Endothelial cell of umbilical vein (primary cell): ENCODE measurements at regions not wholly inside any gene's neighbourhood (a gene's known extent, or its start where the extent isn't known, plus 50 kb on each side); places are given as distances from the start of the nearest gene placed in this dataset.

Experiments used
- BruUV-seq: library from RNA; stranded (reverse); fragments of 400-500 nt; replicated peaks from 2 replicates; lab custom pipeline; 2021; lab: Mats Ljungman, UMichigan
- CTCF ChIA-PET: fragments of 300-600, 350-600 bp; sonication (Branson Sonifier 250); formaldehyde crosslinking; loops from one replicate; lab custom pipeline; 2021; ENCODE audit warnings: antibody characterized with exemption, inconsistent platforms; lab: Charles Lee
- POLR2A ChIA-PET: fragments of 300-600, 350-600 bp; sonication (Branson Sonifier 250); formaldehyde crosslinking; loops from one replicate; lab custom pipeline; 2021; ENCODE audit warnings: antibody characterized with exemption, inconsistent platforms; lab: Charles Lee
- DNase-seq: peaks from one replicate; pipeline ENCODE4 v3.0.0-alpha.2; 2011; ENCODE audit warnings: low read depth, low spot score
- FAIRE-seq: peaks from 2 replicates; lab custom pipeline; 2011; peaks lifted over from hg19 to GRCh38; lab: Jason Lieb, UNC
- H2AFZ ChIP-seq: 2 replicates; pipeline ENCODE4 v1.6.0; 2012; ENCODE audit warnings: low read depth, low read length, control low read depth, inconsistent platforms
- H3K27ac ChIP-seq: 2 replicates; pipeline ENCODE4 v1.5.1; 2011; ENCODE audit warnings: low read depth, mild to moderate bottlenecking, control low read depth, low read length, moderate library complexity; ENCODE audit not compliant: insufficient read depth
- H3K27me3 ChIP-seq, 2 experiments: 2 replicates each; pipeline versions ENCODE4 v1.6.0 to v1.6.1; 2011; ENCODE audit warnings: low read length in 2 of 2, mixed read lengths in 1 of 2; ENCODE audit not compliant: control insufficient read depth in 2 of 2, insufficient read depth in 2 of 2
- H3K36me3 ChIP-seq, 2 experiments: 2 replicates in 1 of 2; 3 replicates in 1 of 2; pipeline ENCODE4 v1.5.1; 2011; ENCODE audit warnings: low read length in 2 of 2, mild to moderate bottlenecking in 1 of 2, moderate library complexity in 1 of 2; ENCODE audit not compliant: control insufficient read depth in 2 of 2, insufficient read depth in 2 of 2; ENCODE audit errors: extremely low read depth in 1 of 2
- H3K4me1 ChIP-seq: 3 replicates; pipeline ENCODE4 v1.5.1; 2011; ENCODE audit warnings: mild to moderate bottlenecking, low read length; ENCODE audit not compliant: control insufficient read depth, insufficient read depth; ENCODE audit errors: extremely low read depth
- H3K4me2 ChIP-seq: 2 replicates; pipeline ENCODE4 v1.6.1; 2011; ENCODE audit warnings: low read length, control low read depth, mixed read lengths; ENCODE audit not compliant: insufficient read depth
- H3K4me3 ChIP-seq, 3 experiments: fragments of 200-600 bp in 1 of 3; sonication (generic), shearing (Covaris generic) in 1 of 3; replicated peaks in 1 of 3; 2 replicates each; pipeline ENCODE4 v1.5.1; 2011 to 2016; ENCODE audit warnings: control low read depth in 3 of 3, low read length in 3 of 3, mild to moderate bottlenecking in 2 of 3, inconsistent platforms in 1 of 3, low read depth in 1 of 3, moderate library complexity in 1 of 3; ENCODE audit not compliant: insufficient read depth in 1 of 3
- H3K79me2 ChIP-seq: 2 replicates; pipeline ENCODE4 v1.6.0; 2012; ENCODE audit warnings: low read length, inconsistent platforms; ENCODE audit not compliant: control insufficient read depth, insufficient read depth
- H3K9ac ChIP-seq: replicated peaks from 2 replicates; pipeline ENCODE3; 2011; ENCODE audit warnings: low read length, control low read depth; ENCODE audit not compliant: insufficient read depth; ENCODE audit errors: extremely low read depth
- H3K9me1 ChIP-seq: replicated peaks from 3 replicates; pipeline ENCODE4 v1.6.0; 2011; ENCODE audit warnings: mild to moderate bottlenecking, low read length; ENCODE audit not compliant: control insufficient read depth, insufficient read depth; ENCODE audit errors: extremely low read depth
- H3K9me3 ChIP-seq: replicated peaks from 2 replicates; pipeline ENCODE4 v1.5.1; 2012; ENCODE audit warnings: low read length, inconsistent platforms; ENCODE audit not compliant: control insufficient read depth, insufficient read depth
- H4K20me1 ChIP-seq: replicated peaks from 2 replicates; pipeline ENCODE3; 2011; ENCODE audit warnings: mild to moderate bottlenecking, low read length; ENCODE audit not compliant: control insufficient read depth, insufficient read depth; ENCODE audit errors: extremely low read depth
- EZH2 ChIP-seq: IDR thresholded peaks from 2 replicates; pipeline ENCODE4 v1.6.1; 2012; ENCODE audit warnings: borderline replicate concordance, low read depth, mild to moderate bottlenecking, moderate library complexity, low read length, inconsistent platforms; ENCODE audit not compliant: severe bottlenecking
- FOS ChIP-seq: IDR thresholded peaks from 2 replicates; pipeline ENCODE4 v1.6.1; 2011; ENCODE audit warnings: mild to moderate bottlenecking, low read length, moderate library complexity, borderline replicate concordance; ENCODE audit not compliant: insufficient read depth
- GATA2 ChIP-seq: IDR thresholded peaks from 2 replicates; pipeline ENCODE4 v1.7.0; 2011; ENCODE audit warnings: low read depth, mild to moderate bottlenecking, moderate library complexity, mixed read lengths, low read length; ENCODE audit not compliant: insufficient read length, insufficient read depth
- JUN ChIP-seq: IDR thresholded peaks from 2 replicates; pipeline ENCODE4 v1.6.1; 2011; ENCODE audit warnings: borderline replicate concordance, low read depth; ENCODE audit not compliant: insufficient read length, insufficient read depth
- MYC ChIP-seq: IDR thresholded peaks from one replicate; pipeline ENCODE4 v1.6.1; 2011; ENCODE audit warnings: mild to moderate bottlenecking, low read depth, low read length
- POLR2A ChIP-seq: IDR thresholded peaks from 2 replicates; pipeline ENCODE4 v1.6.1; 2012; ENCODE audit warnings: low read depth, mild to moderate bottlenecking, control low read depth, low read length
- POLR2AphosphoS5 ChIP-seq: IDR thresholded peaks from 2 replicates; pipeline ENCODE4 v1.6.1; 2012; ENCODE audit warnings: low read depth, mild to moderate bottlenecking, control low read depth, low read length, moderate library complexity; ENCODE audit not compliant: insufficient read depth
- dilution Hi-C: fragments of 300-500 bp; cut with MboI; formaldehyde crosslinking; loops from one replicate; pipeline ENCODE4 v1.15.0; 2019; ENCODE audit warnings: low sequenced_read_pairs; ENCODE audit not compliant: extremely low pct_ligation_motif_present
- intact Hi-C: fragments of 100-400 bp; cut with micrococcal nuclease; formaldehyde crosslinking; loops from one replicate; pipeline ENCODE4 v1.10.0; 2022
- TF ChIP-seq, protein P1 (sequence below), 2 donors: IDR thresholded peaks; 1 replicate in 1 of 2; 2 replicates in 1 of 2; pipeline ENCODE4 v1.5.1; 2011; ENCODE audit warnings: low read length in 2 of 2, mild to moderate bottlenecking in 2 of 2, moderate library complexity in 2 of 2, control low read depth in 1 of 2, inconsistent platforms in 1 of 2, low read depth in 1 of 2; ENCODE audit not compliant: insufficient read depth in 1 of 2; ENCODE audit errors: extremely low read depth in 1 of 2
- TF ChIP-seq, protein P2 (sequence below): IDR thresholded peaks from 2 replicates; pipeline ENCODE4 v1.6.1; 2011; ENCODE audit not compliant: insufficient read depth, insufficient read length

DNA sequence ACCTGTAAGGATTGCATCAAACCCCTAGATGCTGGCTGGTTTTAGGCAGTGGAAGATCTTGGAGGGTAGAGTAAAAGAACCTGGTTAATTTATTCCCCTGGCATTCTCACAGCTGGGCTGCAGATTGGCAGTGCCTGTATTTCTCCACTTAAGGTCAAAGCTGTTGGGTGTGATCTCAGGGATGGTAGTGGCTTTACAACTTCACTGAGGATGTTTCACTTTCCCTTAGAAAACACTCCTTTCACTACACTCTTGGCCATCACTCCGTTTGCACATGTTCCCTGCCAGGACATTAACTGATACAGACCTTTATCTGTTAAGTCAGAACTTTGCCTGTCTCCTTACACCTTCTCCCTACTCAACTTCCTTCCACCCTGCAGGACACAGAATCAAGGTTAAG lies 779.1 kb upstream of the SEMA6D start:
- ChIA-PET POLR2A (no interaction called here), CTCF (no interaction called here)
- Histone ChIP-seq H4K20me1 (no peaks in the 10 kb centered on the region), H3K9ac (no peak overlapping the region), H3K79me2 (no peaks in the 10 kb centered on the region), H3K9me1 (no peaks in the 10 kb centered on the region), H3K27ac (no peak overlapping the region), H3K4me1 (no peaks in the 10 kb centered on the region), H3K9me3 (no peaks in the 10 kb centered on the region), H3K36me3 (no peaks in the 10 kb centered on the region), H2AFZ (no peak overlapping the region), H3K27me3 (no peaks in the 10 kb centered on the region), H3K4me2 (no peak overlapping the region), H3K4me3 (no peak overlapping the region)
- dilution Hi-C loops, result no loop called here
- BruUV-seq, result no TSS peak
- no peak for FAIRE-seq
- TF ChIP-seq POLR2A, result no peak
- no peak for TF ChIP-seq GATA2
- no peak for TF ChIP-seq JUN
- no peak for DNase-seq
- intact Hi-C loops, result no loop called here

DNA sequence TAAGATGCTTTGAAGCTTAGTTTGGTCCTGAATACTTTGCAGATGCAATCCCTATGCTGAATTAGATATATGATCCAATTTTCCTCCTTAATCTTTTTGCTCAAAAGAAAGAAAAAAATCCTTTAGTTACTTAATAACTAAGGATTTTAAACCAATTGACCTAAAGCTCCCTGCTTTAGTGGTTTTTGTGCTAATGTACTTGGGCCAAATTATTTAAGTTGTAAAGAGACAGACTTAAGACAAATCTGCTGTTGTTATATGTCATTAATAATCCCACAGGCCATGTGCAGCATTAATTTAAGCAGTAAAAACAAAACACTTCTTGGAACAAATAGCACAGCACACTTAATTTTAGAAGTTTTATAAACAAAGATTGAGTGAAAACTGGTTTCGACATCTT lies 776.1 kb upstream of the SEMA6D start:
- dilution Hi-C loops (no loop called here), intact Hi-C loops (no loop called here)
- Histone ChIP-seq H3K27me3 (no peaks in the 10 kb centered on the region), H3K27ac (no peak overlapping the region), H3K9me3 (no peaks in the 10 kb centered on the region), H3K9ac (no peak overlapping the region), H4K20me1 (no peaks in the 10 kb centered on the region), H3K36me3 (no peaks in the 10 kb centered on the region), H3K79me2 (no peaks in the 10 kb centered on the region), H2AFZ (no peak overlapping the region), H3K9me1 (no peaks in the 10 kb centered on the region), H3K4me3 (no peak overlapping the region), H3K4me2 (no peak overlapping the region), H3K4me1 (no peaks in the 10 kb centered on the region)
- BruUV-seq, result no TSS peak
- ChIA-PET POLR2A (no interaction called here), CTCF (no interaction called here)
- no peak for DNase-seq
- no peak for FAIRE-seq
- TF ChIP-seq, protein P1, sequence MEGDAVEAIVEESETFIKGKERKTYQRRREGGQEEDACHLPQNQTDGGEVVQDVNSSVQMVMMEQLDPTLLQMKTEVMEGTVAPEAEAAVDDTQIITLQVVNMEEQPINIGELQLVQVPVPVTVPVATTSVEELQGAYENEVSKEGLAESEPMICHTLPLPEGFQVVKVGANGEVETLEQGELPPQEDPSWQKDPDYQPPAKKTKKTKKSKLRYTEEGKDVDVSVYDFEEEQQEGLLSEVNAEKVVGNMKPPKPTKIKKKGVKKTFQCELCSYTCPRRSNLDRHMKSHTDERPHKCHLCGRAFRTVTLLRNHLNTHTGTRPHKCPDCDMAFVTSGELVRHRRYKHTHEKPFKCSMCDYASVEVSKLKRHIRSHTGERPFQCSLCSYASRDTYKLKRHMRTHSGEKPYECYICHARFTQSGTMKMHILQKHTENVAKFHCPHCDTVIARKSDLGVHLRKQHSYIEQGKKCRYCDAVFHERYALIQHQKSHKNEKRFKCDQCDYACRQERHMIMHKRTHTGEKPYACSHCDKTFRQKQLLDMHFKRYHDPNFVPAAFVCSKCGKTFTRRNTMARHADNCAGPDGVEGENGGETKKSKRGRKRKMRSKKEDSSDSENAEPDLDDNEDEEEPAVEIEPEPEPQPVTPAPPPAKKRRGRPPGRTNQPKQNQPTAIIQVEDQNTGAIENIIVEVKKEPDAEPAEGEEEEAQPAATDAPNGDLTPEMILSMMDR (IDR thresholded peaks at IDR 0.05; ENCODE audit: extremely low read depth in 1 of 2, insufficient read depth in 1 of 2, low read depth in 1 of 2, low read length in 2 of 2), result no peak
- TF ChIP-seq FOS (no peak), POLR2AphosphoS5 (no peak), POLR2A (no peak), JUN (no peak), EZH2 (no peak), MYC (no peak), GATA2 (no peak)
- TF ChIP-seq, protein P2, sequence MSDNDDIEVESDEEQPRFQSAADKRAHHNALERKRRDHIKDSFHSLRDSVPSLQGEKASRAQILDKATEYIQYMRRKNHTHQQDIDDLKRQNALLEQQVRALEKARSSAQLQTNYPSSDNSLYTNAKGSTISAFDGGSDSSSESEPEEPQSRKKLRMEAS, result no peak
